Activated T-helper 17 cell treated with anti-CD3 and anti-CD28 coated beads, Interleukin-2, amount 50 U/mL, for 72 hours (primary cell): ENCODE measurements at regions not wholly inside any gene's neighbourhood (a gene's known extent, or its start where the extent isn't known, plus 50 kb on each side); places are given as distances from the start of the nearest gene placed in this dataset.

Experiments used
- ATAC-seq: fragments of 150-1000 bp; cut with Tn5 transposase; replicated peaks from 2 replicates; pipeline ENCODE4 v1.10.0; 2021; ENCODE audit warnings: mild to moderate bottlenecking, moderate library complexity
- H3K27ac Mint-ChIP-seq: one replicate; pipeline ENCODE4 v1.8.0; 2022; ENCODE audit warnings: mixed read lengths
- H3K27me3 Mint-ChIP-seq: one replicate; pipeline ENCODE4 v1.8.0; 2022; ENCODE audit warnings: mixed read lengths
- H3K36me3 Mint-ChIP-seq: one replicate; pipeline ENCODE4 v1.8.0; 2022; ENCODE audit warnings: low read depth, mild to moderate bottlenecking, mixed read lengths
- H3K4me1 Mint-ChIP-seq: one replicate; pipeline ENCODE4 v1.8.0; 2022; ENCODE audit warnings: mixed read lengths
- H3K4me3 Mint-ChIP-seq: one replicate; pipeline ENCODE4 v1.8.0; 2022; ENCODE audit warnings: mild to moderate bottlenecking, mixed read lengths
- H3K9me3 Mint-ChIP-seq: one replicate; pipeline ENCODE4 v1.8.0; 2022; ENCODE audit warnings: mixed read lengths

DNA sequence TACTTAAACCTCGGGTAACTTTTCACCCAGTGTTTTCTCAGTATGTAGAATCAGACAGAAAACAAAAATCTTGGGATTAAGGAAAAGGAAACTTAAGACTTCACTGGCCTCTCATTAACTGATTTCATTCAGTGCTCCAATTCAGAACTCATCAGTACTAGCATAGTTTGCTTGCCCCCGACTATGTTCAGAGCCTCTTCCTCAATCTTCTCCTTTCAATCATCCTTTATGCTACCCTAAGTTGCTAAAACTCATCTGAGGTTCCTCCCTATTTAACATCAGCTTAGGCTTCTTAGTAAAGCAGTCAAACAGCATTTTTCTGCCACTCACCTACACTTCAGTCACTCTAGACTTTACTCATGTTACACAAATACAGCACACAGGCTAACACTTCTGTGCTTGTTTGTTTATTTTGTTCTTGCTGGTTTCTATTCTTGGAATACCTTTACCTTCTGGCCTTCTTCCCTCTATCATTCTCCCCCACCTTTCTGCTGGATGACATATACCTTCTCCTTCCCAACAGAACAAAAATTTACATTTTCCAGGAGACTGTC is 163.0 kb upstream of the TLL1 start:
- Mint-ChIP-seq H3K4me3 (no peak overlapping the region), H3K4me1 (no peaks in the 10 kb centered on the region), H3K36me3 (no peaks in the 10 kb centered on the region), H3K27me3 (no peaks in the 10 kb centered on the region), H3K27ac (no peak overlapping the region), H3K9me3 (no peaks in the 10 kb centered on the region)
- no peak for ATAC-seq

DNA sequence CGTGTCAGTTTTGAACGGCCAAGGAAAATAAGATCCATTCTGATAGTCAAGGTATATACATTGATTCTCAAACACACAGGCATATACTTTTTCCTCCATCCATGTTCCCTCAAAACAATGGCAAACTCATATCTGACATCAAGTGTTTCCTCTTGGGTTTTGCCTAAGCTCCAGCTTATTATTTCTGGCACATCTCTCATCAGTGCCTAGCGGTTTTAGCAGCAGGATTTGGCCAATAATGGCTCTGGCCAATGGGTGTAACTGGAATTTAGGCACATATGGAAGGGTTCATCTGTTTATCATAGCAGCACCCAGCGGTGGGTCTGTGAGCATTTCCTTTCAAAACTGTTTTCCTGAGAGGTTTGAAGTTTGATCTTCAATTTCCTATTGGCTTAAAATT is 161.6 kb upstream of the TLL1 start:
- no peak overlapping the region for H3K4me3 Mint-ChIP-seq

DNA sequence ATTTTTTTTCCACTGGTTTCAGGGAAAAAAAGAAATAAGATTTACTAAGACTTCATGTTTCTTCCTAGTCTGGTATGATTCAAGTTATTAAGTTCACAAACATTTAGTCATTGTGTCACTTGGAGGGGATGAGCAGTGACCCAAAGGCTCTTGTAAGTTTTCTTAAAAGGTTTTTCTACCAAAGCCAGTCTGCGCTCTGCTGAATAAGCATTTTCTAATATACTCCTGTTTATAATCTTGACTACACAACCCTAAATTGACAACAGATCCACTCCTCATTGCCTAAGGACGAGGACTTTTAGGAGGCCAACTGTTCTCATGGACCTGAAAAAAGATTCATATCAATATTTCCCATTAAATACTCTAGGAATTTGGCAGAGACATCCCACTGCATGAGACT is 161.1 kb upstream of the TLL1 start:
- ATAC-seq = no peak
- no peaks in the 10 kb centered on the region for H3K36me3 Mint-ChIP-seq
- no peaks in the 10 kb centered on the region for H3K9me3 Mint-ChIP-seq
- H3K27ac Mint-ChIP-seq = no peak overlapping the region
- H3K4me1 Mint-ChIP-seq = no peaks in the 10 kb centered on the region
- no peaks in the 10 kb centered on the region for H3K27me3 Mint-ChIP-seq
- no peak overlapping the region for H3K4me3 Mint-ChIP-seq

More for the DNA sequence above, 161.6 kb upstream of the TLL1 start:
- H3K36me3 Mint-ChIP-seq = no peaks in the 10 kb centered on the region
- H3K4me1 Mint-ChIP-seq = no peaks in the 10 kb centered on the region
- H3K27ac Mint-ChIP-seq = no peak overlapping the region
- H3K9me3 Mint-ChIP-seq = no peaks in the 10 kb centered on the region
- ATAC-seq = no peak
- H3K27me3 Mint-ChIP-seq = no peaks in the 10 kb centered on the region

DNA sequence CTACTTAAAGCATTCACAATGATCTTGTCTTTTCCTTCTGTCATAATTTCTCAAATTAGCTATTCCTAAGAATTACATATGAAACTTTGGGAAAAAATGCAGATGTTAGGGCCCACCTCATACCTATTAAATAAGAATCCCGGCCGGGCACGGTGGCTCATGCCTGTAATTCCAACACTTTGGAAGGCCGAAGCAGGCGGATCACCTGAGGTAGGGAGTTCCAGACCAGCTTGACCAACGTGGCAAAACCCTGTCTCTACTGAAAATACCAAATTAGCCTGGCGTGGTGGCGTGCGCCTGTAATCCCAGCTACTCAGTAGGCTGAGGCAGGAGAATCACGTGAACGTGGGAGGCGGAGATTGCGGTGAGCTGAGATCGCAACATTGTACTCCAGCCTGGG is 158.4 kb upstream of the TLL1 start:
- H3K9me3 Mint-ChIP-seq = no peaks in the 10 kb centered on the region

DNA sequence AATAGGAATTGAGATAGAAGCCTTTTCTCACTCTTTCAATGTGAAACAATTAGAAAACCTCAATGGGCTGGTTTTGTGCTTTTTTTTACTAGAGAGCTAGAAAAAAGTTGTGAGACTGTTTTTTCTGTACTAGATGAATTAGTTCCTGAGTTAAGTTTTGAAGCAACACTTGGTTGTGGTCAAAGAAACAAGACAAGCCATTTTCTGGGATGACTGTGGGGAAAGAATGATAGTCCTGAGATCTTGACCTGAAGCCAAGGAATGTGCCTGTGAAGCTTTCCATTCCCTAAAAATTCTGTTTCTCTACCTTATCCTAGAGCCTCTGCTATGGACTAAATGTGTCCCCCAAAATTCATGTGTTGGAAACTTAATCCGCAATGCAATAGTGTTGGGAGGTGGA is 157.8 kb upstream of the TLL1 start:
- H3K36me3 Mint-ChIP-seq = no peaks in the 10 kb centered on the region
- no peak overlapping the region for H3K27ac Mint-ChIP-seq
- H3K9me3 Mint-ChIP-seq = no peaks in the 10 kb centered on the region
- ATAC-seq = no peak
- H3K4me1 Mint-ChIP-seq = no peaks in the 10 kb centered on the region
- H3K27me3 Mint-ChIP-seq = no peaks in the 10 kb centered on the region
- no peak overlapping the region for H3K4me3 Mint-ChIP-seq

More for the DNA sequence above, 158.4 kb upstream of the TLL1 start:
- no peak overlapping the region for H3K27ac Mint-ChIP-seq
- H3K4me1 Mint-ChIP-seq = no peaks in the 10 kb centered on the region
- no peak overlapping the region for H3K4me3 Mint-ChIP-seq
- H3K27me3 Mint-ChIP-seq = no peaks in the 10 kb centered on the region
- no peaks in the 10 kb centered on the region for H3K36me3 Mint-ChIP-seq
- no peak for ATAC-seq

DNA sequence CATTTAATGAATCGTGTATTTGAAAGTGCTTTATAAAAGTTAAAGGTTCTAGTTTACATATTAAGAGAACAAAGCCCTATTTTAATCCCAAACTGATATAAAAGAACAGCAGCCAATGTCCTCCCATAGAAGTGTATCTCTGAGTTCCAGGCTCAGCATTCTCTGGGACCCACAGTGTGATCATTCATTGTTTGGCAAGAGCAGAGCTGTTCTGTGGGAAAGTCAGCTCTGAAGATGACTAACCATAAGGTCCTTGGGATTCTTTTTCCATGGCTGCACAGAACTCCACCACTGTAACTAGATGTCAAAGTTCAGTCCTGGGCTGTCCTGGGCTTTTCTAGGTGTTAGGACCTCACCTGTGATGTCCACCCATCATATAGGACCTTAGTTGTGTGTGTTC is 157.0 kb upstream of the TLL1 start:
- H3K4me1 Mint-ChIP-seq = no peaks in the 10 kb centered on the region

DNA sequence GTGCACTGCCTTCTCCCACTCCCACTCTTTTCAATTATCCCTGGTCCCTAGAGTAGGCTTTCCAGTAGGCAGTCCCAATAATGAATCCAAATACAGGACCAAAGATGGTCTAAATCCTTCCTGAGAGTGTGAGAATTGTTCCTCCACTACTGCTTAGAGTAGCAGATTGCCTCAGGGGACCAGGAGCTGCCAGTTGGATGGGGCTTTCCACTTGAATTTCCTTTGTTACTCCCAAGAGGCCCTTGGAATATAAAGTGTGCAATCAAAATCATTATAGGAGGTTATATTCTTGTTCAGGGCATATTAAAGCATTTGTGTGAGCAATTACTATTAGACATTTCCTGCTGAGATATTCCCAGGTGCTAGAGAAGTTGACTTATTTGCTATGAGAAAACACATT is 156.6 kb upstream of the TLL1 start:
- Mint-ChIP-seq H3K36me3 (no peaks in the 10 kb centered on the region), H3K27me3 (no peaks in the 10 kb centered on the region), H3K4me3 (no peak overlapping the region), H3K27ac (no peak overlapping the region), H3K9me3 (no peaks in the 10 kb centered on the region), H3K4me1 (no peaks in the 10 kb centered on the region)
- no peak for ATAC-seq

More for the DNA sequence above, 157.0 kb upstream of the TLL1 start:
- no peak overlapping the region for H3K4me3 Mint-ChIP-seq
- no peaks in the 10 kb centered on the region for H3K36me3 Mint-ChIP-seq
- ATAC-seq = no peak
- H3K27ac Mint-ChIP-seq = no peak overlapping the region
- H3K9me3 Mint-ChIP-seq = no peaks in the 10 kb centered on the region
- no peaks in the 10 kb centered on the region for H3K27me3 Mint-ChIP-seq

DNA sequence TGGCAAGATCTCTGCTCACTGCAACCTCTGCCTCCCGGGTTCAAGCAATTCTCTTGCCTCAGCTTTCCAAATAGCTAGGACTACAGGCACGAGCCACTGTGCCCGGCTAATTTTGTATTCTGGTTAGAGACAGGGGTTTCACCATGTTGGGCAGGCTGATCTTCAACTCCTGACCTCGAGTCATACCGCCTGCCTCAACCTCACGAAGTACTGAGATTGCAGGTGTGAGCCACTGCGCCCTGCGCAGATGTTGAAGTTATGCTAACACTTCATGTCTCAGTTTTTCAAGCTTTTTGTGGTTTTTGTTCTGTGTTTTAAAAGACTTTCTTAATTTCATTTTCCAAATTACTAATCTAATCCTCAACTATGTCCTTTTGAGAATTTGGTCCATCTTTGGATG is 154.4 kb upstream of the TLL1 start:
- Mint-ChIP-seq H3K9me3 (no peaks in the 10 kb centered on the region), H3K4me3 (no peak overlapping the region), H3K4me1 (no peaks in the 10 kb centered on the region), H3K36me3 (no peaks in the 10 kb centered on the region), H3K27me3 (no peaks in the 10 kb centered on the region), H3K27ac (no peak overlapping the region)
- ATAC-seq = no peak

DNA sequence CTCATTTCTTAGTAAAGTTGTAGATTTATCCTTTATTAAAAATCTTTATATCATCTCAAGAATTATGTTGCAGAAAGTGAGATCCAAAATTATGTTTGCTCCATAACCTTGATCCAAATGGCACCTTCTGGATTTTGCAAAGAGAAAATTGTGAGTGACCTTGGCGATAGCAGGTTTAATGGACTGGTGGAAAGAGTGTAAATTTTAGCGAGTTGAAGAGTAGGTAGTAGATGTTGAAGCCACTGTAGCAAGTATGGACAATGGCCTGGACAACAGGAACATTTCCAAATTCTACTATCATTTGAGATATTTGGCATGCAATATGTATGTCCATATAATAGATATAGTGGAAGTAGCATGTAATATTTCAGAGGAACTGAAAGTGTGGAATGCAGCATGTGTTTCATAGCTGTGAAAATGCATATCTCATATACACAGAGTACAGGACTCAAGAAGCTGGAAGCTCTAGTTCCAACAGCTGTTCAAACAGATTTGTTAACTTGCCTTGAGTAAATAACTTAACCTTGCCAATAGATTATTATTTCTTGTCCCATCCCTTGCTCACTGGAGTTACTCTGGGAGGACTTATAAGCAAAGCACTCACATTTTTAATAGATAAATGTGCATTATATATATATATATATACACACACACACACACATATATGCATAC is 152.5 kb upstream of the TLL1 start:
- no peaks in the 10 kb centered on the region for H3K9me3 Mint-ChIP-seq
- no peaks in the 10 kb centered on the region for H3K27me3 Mint-ChIP-seq
- no peak for ATAC-seq
- no peaks in the 10 kb centered on the region for H3K36me3 Mint-ChIP-seq
- no peak overlapping the region for H3K27ac Mint-ChIP-seq
- no peak overlapping the region for H3K4me3 Mint-ChIP-seq
- H3K4me1 Mint-ChIP-seq = no peaks in the 10 kb centered on the region

DNA sequence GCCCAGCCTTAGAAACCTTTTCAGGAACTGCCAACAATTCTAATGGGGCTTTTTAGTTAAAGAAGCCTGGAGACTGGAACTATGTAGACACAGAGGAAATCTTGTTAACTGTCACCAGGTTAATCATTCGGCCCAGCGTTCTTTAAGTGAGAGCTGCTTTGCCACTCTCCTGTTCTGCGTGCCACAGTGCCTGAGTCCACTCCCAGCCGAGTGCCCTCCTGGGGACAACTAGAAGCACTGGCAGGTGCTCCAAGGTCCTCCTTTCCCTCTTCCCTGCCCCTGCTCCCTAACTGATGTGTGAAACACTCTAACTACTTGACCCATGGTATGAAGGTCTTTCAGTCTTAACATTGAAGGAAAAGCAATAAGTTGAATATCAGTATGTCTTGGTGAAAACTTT is 151.2 kb upstream of the TLL1 start:
- Mint-ChIP-seq H3K4me3 (no peak overlapping the region), H3K4me1 (no peaks in the 10 kb centered on the region), H3K9me3 (no peaks in the 10 kb centered on the region), H3K36me3 (no peaks in the 10 kb centered on the region), H3K27ac (no peak overlapping the region), H3K27me3 (no peaks in the 10 kb centered on the region)
- ATAC-seq = no peak

DNA sequence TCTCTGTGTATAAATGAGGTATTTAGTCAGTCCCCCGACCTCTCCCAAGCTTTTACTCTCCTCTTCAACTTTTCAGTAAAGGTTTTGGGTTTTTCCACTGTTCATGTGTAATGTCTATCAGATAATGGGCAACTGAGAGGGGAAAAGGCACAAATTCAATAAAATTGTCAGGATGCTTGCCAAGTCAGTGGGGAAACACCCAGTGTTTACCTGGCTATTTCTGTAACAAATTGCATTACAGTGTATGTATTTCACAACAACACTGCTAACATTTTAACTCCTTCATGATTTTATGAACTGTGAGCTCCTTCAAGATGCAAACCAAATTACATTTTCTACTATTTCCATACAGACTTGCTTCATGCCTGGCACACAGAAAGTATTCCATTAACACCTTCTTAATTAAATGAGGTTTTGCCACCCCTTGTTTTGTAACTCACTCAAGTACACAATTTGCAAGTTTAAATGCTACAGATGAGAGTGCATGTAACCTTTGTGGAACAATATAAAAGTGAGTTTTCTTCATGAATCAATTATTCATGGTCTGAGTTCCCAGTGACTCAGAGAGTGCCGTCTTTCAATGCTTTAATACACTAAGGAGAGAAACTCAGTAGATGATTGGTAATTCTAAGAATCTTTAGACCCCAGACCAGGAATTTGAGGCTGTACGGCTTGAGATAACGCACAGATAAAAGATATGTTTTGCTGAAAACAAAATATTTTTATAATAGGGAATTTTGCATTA is 149.8 kb upstream of the TLL1 start:
- Mint-ChIP-seq H3K27me3 (no peaks in the 10 kb centered on the region), H3K4me1 (no peaks in the 10 kb centered on the region), H3K36me3 (no peaks in the 10 kb centered on the region), H3K4me3 (no peak overlapping the region), H3K27ac (no peak overlapping the region), H3K9me3 (no peaks in the 10 kb centered on the region)
- no peak for ATAC-seq

DNA sequence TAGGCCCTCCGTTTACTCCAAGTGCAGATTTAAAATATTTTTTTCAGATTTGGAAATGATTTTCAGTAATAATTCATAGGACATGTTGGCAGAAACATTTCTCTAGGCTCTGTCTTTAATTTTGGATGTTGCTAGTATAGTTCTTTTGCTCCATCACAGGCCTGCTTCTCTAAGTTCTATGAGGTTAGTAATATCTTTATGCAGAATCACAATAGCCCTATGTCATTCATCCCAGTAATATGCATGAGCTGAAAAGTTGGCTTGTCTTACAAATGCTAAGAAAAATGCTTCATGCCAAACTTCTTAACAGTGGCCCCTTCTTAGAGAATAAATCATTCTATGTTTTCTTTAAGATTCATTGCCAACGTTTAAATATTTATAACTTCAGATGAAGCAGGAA is 148.3 kb upstream of the TLL1 start:
- H3K27me3 Mint-ChIP-seq = no peaks in the 10 kb centered on the region
- no peak overlapping the region for H3K27ac Mint-ChIP-seq
- no peak overlapping the region for H3K4me3 Mint-ChIP-seq
- no peaks in the 10 kb centered on the region for H3K36me3 Mint-ChIP-seq
- ATAC-seq = no peak
- H3K4me1 Mint-ChIP-seq = no peaks in the 10 kb centered on the region
- H3K9me3 Mint-ChIP-seq = no peaks in the 10 kb centered on the region

DNA sequence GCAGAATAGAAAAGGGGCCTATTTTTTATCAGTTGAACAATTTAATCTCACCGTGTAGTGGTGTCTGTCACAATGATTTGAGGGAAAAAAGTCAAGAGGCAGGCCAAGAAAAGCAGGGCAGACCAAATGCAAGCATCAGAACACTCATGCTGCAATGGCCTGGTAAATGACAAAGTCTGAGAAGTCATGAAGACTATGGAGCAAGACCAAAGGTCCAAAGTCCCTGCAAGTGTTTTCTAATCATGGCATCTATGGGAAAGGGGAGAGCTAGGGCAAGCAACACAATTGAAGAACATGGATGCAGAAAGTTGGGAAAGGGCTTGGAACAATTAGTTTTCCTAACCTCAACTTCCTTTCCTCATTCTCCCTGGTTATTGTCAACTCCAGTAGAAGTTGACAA is 147.7 kb upstream of the TLL1 start:
- H3K9me3 Mint-ChIP-seq = no peaks in the 10 kb centered on the region
- H3K27ac Mint-ChIP-seq = no peak overlapping the region
- H3K4me1 Mint-ChIP-seq = no peaks in the 10 kb centered on the region
- ATAC-seq = no peak
- no peaks in the 10 kb centered on the region for H3K36me3 Mint-ChIP-seq
- H3K27me3 Mint-ChIP-seq = no peaks in the 10 kb centered on the region
- no peak overlapping the region for H3K4me3 Mint-ChIP-seq

DNA sequence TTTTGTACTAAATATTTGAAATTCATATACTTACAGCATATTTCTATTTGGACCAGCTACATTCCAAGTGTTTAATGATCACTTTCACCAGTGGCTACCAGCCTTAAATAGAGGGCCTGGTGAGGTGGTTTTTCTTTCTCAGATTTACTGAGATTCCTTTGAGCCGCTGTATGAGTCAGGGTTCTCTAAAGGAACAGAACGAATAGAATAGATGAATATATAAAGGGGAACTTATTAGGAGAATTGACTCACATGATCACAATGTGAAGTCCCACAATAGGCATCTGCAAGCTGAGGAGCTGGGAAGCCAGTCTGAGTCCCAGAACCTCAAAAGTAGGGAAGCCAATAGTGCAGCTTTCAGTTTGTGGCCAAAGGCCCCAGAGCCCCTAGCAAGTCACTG is 146.2 kb upstream of the TLL1 start:
- Mint-ChIP-seq H3K27me3 (no peaks in the 10 kb centered on the region), H3K36me3 (no peaks in the 10 kb centered on the region), H3K4me1 (no peaks in the 10 kb centered on the region), H3K27ac (no peak overlapping the region), H3K4me3 (no peak overlapping the region), H3K9me3 (no peaks in the 10 kb centered on the region)
- ATAC-seq = no peak

DNA sequence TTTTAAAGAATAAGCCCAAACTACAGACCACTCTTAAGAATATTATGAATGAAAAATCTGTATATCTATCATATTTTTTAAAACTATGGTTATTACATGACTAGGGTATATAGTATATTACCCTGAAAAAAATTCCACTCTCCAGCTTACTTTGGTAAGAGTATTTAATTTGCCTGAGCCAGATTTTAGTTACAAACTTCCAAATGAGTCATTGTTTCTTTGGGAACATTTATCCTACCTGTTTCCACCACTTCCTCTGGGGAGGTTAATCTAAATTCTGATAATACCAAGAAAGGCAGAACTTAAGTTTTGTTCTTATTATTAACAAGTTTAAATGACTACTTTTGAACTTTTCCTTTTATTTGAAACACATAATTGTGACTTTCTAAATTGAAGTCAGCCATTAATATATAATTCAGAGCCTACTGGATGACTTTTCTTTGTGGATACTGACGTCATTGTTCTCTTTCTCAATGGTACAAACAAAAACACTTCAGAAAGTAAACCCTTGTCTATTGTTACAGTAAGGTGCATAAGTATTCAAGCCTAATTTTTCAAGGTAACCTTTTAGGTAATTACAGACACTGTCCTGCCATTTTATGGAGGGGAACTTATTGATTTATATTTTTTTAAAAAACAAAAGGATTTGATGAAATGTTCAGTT is 135.6 kb upstream of the TLL1 start:
- ATAC-seq = no peak
- no peaks in the 10 kb centered on the region for H3K36me3 Mint-ChIP-seq

More for the DNA sequence above, 135.6 kb upstream of the TLL1 start:
- Mint-ChIP-seq H3K4me3 (no peak overlapping the region), H3K9me3 (peaks cover 4% of the 10 kb centered on the region), H3K4me1 (no peaks in the 10 kb centered on the region), H3K27me3 (no peaks in the 10 kb centered on the region), H3K27ac (no peak overlapping the region)
